KMS-11 (cell line): ENCODE measurements at regions not wholly inside any gene's neighbourhood (a gene's known extent, or its start where the extent isn't known, plus 50 kb on each side); places are given as distances from the start of the nearest gene placed in this dataset.
"Not testable (repeated sequence)": the region's sequence is repeated elsewhere in the genome, so short reads cannot be mapped to it uniquely, and the experiment has no call there.

Experiments used
- H2AFZ ChIP-seq: fragments of 200-600 bp; sonication (generic); 2 replicates; pipeline ENCODE4 v1.6.1; 2016; ENCODE audit warnings: antibody characterized with exemption, mixed run types, low read depth
- H3K27ac ChIP-seq: fragments of 200-600 bp; sonication (generic); 2 replicates; pipeline ENCODE4 v1.6.1; 2016; ENCODE audit warnings: mild to moderate bottlenecking, mixed run types
- H3K27me3 ChIP-seq: fragments of 200-600 bp; sonication (generic); 2 replicates; pipeline ENCODE4 v1.6.1; 2017; ENCODE audit warnings: mild to moderate bottlenecking, low read depth, mixed run types, moderate library complexity; ENCODE audit not compliant: insufficient read depth
- H3K36me3 ChIP-seq: fragments of 200-600 bp; sonication (generic); 2 replicates; pipeline ENCODE4 v1.6.1; 2017; ENCODE audit warnings: mild to moderate bottlenecking, mixed run types; ENCODE audit not compliant: insufficient read depth
- H3K4me1 ChIP-seq: fragments of 200-600 bp; sonication (generic); 2 replicates; pipeline ENCODE4 v1.6.1; 2016; ENCODE audit warnings: mild to moderate bottlenecking, low read depth, mixed run types; ENCODE audit not compliant: poor library complexity, severe bottlenecking
- H3K4me2 ChIP-seq: fragments of 200-600 bp; sonication (generic); 2 replicates; pipeline ENCODE4 v1.7.0; 2016; ENCODE audit warnings: mild to moderate bottlenecking, mixed run types
- H3K4me3 ChIP-seq: fragments of 200-600 bp; sonication (generic); IDR thresholded peaks from 2 replicates; pipeline ENCODE4 v1.6.1; 2017; ENCODE audit warnings: low read depth, low read length, mixed read lengths; ENCODE audit not compliant: insufficient read depth
- H3K79me2 ChIP-seq: fragments of 200-600 bp; sonication (generic); 2 replicates; pipeline ENCODE4 v1.6.1; 2016; ENCODE audit warnings: low read depth, mixed run types; ENCODE audit not compliant: insufficient read depth
- H3K9ac ChIP-seq: fragments of 200-600 bp; sonication (generic); 2 replicates; pipeline ENCODE4 v1.6.1; 2016; ENCODE audit warnings: mild to moderate bottlenecking, mixed run types
- H4K20me1 ChIP-seq: fragments of 200-600 bp; sonication (generic); 2 replicates; pipeline ENCODE4 v1.6.1; 2016; ENCODE audit warnings: mild to moderate bottlenecking, mixed run types; ENCODE audit not compliant: insufficient read depth
- CTCF ChIP-seq: fragments of 200-600 bp; sonication (generic); conservative IDR thresholded peaks from 2 replicates; pipeline ENCODE4 v1.6.1; 2017; ENCODE audit warnings: low read depth, mild to moderate bottlenecking, antibody characterized with exemption, low read length, moderate library complexity, mixed read lengths

- Histone ChIP-seq H2AFZ (no peak overlapping the region), H3K27me3 (no peaks in the 10 kb centered on the region), H3K27ac (no peak overlapping the region), H3K9ac (no peak overlapping the region), H3K4me3 (no peak overlapping the region), H3K36me3 (no peaks in the 10 kb centered on the region), H3K79me2 (no peaks in the 10 kb centered on the region), H4K20me1 (no peaks in the 10 kb centered on the region), H3K4me2 (no peak overlapping the region), H3K4me1 (no peaks in the 10 kb centered on the region)
- no peak for TF ChIP-seq CTCF
Observed at GRCh38 chr16:58792188-58792587, 58.1 kb upstream of the GOT2 start.

GRCh38 chr16:58790816-58791557 is 56.9 kb upstream of the GOT2 start:
- H3K36me3 ChIP-seq, H3K79me2 ChIP-seq, H3K4me3 ChIP-seq, H3K9ac ChIP-seq, H3K4me1 ChIP-seq, H4K20me1 ChIP-seq, H2AFZ ChIP-seq, H3K27me3 ChIP-seq, H3K27ac ChIP-seq, H3K4me2 ChIP-seq: not testable (repeated sequence)

GRCh38 chr16:58789351-58789750 is 55.2 kb upstream of the GOT2 start:
- H3K4me1 ChIP-seq, result no peaks in the 10 kb centered on the region
- H3K4me3 ChIP-seq, result no peak overlapping the region
- H2AFZ ChIP-seq, result no peak overlapping the region
- H3K4me2 ChIP-seq, result no peak overlapping the region
- H4K20me1 ChIP-seq, result no peaks in the 10 kb centered on the region
- no peaks in the 10 kb centered on the region for H3K79me2 ChIP-seq
- TF ChIP-seq CTCF, result no peak
- H3K27me3 ChIP-seq, result no peaks in the 10 kb centered on the region
- no peaks in the 10 kb centered on the region for H3K36me3 ChIP-seq
- no peak overlapping the region for H3K9ac ChIP-seq
- H3K27ac ChIP-seq, result no peak overlapping the region
